ENCODE measurements at regions not wholly inside any gene's neighbourhood (a gene's known extent, or its start where the extent isn't known, plus 50 kb on each side); places are given as distances from the start of the nearest gene placed in this dataset.

GRCh38 chr10:31188792-31189406 lies 130.1 kb upstream of the ZEB1 start:
- peaks cover 2% of the 10 kb centered on the region for H3K4me1 Mint-ChIP-seq
- DNase-seq (ENCODE audit: low spot score in 2 of 2, unreplicated experiment in 2 of 2), result no peak
- H3K27me3 Mint-ChIP-seq (ENCODE audit: low read depth), result peaks cover 2% of the 10 kb centered on the region
- TF ChIP-seq CTCF (IDR thresholded peaks at IDR 0.05; ENCODE audit: unreplicated experiment), result no peak
- no peaks in the 10 kb centered on the region for H3K36me3 Mint-ChIP-seq
- H3K27ac Mint-ChIP-seq, result no peak overlapping the region
- no peak overlapping the region for H3K4me3 Mint-ChIP-seq
- H3K9me3 Mint-ChIP-seq, result no peaks in the 10 kb centered on the region

GRCh38 chr10:31190488-31190887 lies 128.5 kb upstream of the ZEB1 start:
- no peak for TF ChIP-seq CTCF (IDR thresholded peaks at IDR 0.05; ENCODE audit: unreplicated experiment)
- Mint-ChIP-seq H3K27me3 (ENCODE audit: low read depth) (peaks cover 2% of the 10 kb centered on the region), H3K36me3 (no peaks in the 10 kb centered on the region), H3K4me3 (no peak overlapping the region), H3K27ac (no peak overlapping the region), H3K9me3 (no peaks in the 10 kb centered on the region), H3K4me1 (peaks cover 2% of the 10 kb centered on the region)
- no peak for DNase-seq (ENCODE audit: low spot score in 2 of 2, unreplicated experiment in 2 of 2)

- no peak for TF ChIP-seq CTCF (IDR thresholded peaks at IDR 0.05; ENCODE audit: unreplicated experiment)
- Mint-ChIP-seq H3K27ac (no peak overlapping the region), H3K36me3 (no peaks in the 10 kb centered on the region), H3K4me3 (no peak overlapping the region), H3K9me3 (no peaks in the 10 kb centered on the region), H3K27me3 (ENCODE audit: low read depth) (peaks cover 2% of the 10 kb centered on the region), H3K4me1 (no peaks in the 10 kb centered on the region)
- no peak for DNase-seq (ENCODE audit: low spot score in 2 of 2, unreplicated experiment in 2 of 2)
These were observed 126.5 kb upstream of the ZEB1 start for GRCh38 chr10:31192475-31192874.

- H3K4me1 Mint-ChIP-seq, result no peaks in the 10 kb centered on the region
- peaks cover 2% of the 10 kb centered on the region for H3K27me3 Mint-ChIP-seq (ENCODE audit: low read depth)
- no peak for TF ChIP-seq CTCF (IDR thresholded peaks at IDR 0.05; ENCODE audit: unreplicated experiment)
- no peak overlapping the region for H3K4me3 Mint-ChIP-seq
- no peak for DNase-seq (ENCODE audit: low spot score in 2 of 2, unreplicated experiment in 2 of 2)
- no peak overlapping the region for H3K27ac Mint-ChIP-seq
- H3K9me3 Mint-ChIP-seq, result no peaks in the 10 kb centered on the region
- H3K36me3 Mint-ChIP-seq, result no peaks in the 10 kb centered on the region
These were observed 124.0 kb upstream of the ZEB1 start for GRCh38 chr10:31194986-31195385.

GRCh38 chr10:31197886-31198285 lies 121.1 kb upstream of the ZEB1 start:
- H3K27me3 Mint-ChIP-seq (ENCODE audit: low read depth), result peaks cover 2% of the 10 kb centered on the region
- no peaks in the 10 kb centered on the region for H3K36me3 Mint-ChIP-seq

More at GRCh38 chr10:31197886-31198285, 121.1 kb upstream of the ZEB1 start:
- H3K9me3 Mint-ChIP-seq, result no peaks in the 10 kb centered on the region
- no peaks in the 10 kb centered on the region for H3K4me1 Mint-ChIP-seq
- TF ChIP-seq CTCF (IDR thresholded peaks at IDR 0.05; ENCODE audit: unreplicated experiment), result no peak
- H3K4me3 Mint-ChIP-seq, result no peak overlapping the region
- DNase-seq (ENCODE audit: low spot score in 2 of 2, unreplicated experiment in 2 of 2), result no peak
- no peak overlapping the region for H3K27ac Mint-ChIP-seq

All from mesothelial cell of epicardium (in vitro differentiated cells).